ENCODE measurements at regions not wholly inside any gene's neighbourhood (a gene's known extent, or its start where the extent isn't known, plus 50 kb on each side); places are given as distances from the start of the nearest gene placed in this dataset.

DNA sequence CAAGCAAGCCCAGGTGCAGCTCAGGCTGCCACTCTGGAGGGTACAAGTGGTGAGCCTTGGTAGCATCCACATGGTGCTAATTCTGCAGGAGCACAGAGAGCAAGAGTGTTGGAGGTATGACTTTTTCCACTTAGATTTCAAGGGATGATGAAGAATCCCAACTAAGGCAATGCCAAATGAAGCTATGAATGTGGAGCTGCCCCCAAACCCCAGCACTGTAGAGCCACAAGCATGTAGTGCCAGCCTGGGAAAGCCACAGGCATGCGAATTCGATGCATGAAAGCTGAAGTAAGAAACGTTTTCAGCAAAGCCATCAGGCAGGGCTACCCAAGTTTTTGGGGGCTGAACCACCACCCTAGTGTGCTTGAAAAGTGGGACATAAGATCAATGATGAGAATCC lies 251.1 kb downstream of the HAO1 start:
- H3K36me3 ChIP-seq = no peaks in the 10 kb centered on the region
- intact Hi-C loops (cut with DNase I) = no loop called here
- WGBS = 92% methylated on average over 3 of the region's 3 CpGs
- no peaks in the 10 kb centered on the region for H3K4me1 ChIP-seq (replicated peaks)
- DNase-seq (ENCODE audit: low spot score) = no peak
- TF ChIP-seq POLR2A (IDR thresholded peaks at IDR 0.05) = no peak
- no peak for TF ChIP-seq POLR2AphosphoS5 (IDR thresholded peaks at IDR 0.05)
- TF ChIP-seq, protein P1, sequence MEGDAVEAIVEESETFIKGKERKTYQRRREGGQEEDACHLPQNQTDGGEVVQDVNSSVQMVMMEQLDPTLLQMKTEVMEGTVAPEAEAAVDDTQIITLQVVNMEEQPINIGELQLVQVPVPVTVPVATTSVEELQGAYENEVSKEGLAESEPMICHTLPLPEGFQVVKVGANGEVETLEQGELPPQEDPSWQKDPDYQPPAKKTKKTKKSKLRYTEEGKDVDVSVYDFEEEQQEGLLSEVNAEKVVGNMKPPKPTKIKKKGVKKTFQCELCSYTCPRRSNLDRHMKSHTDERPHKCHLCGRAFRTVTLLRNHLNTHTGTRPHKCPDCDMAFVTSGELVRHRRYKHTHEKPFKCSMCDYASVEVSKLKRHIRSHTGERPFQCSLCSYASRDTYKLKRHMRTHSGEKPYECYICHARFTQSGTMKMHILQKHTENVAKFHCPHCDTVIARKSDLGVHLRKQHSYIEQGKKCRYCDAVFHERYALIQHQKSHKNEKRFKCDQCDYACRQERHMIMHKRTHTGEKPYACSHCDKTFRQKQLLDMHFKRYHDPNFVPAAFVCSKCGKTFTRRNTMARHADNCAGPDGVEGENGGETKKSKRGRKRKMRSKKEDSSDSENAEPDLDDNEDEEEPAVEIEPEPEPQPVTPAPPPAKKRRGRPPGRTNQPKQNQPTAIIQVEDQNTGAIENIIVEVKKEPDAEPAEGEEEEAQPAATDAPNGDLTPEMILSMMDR (IDR thresholded peaks at IDR 0.05) = no peak
- H3K4me3 ChIP-seq = no peak overlapping the region
- H3K9me3 ChIP-seq = no peaks in the 10 kb centered on the region
- no peak overlapping the region for H3K27ac ChIP-seq
- H3K27me3 ChIP-seq (replicated peaks; ENCODE audit: insufficient read depth) = no peaks in the 10 kb centered on the region

DNA sequence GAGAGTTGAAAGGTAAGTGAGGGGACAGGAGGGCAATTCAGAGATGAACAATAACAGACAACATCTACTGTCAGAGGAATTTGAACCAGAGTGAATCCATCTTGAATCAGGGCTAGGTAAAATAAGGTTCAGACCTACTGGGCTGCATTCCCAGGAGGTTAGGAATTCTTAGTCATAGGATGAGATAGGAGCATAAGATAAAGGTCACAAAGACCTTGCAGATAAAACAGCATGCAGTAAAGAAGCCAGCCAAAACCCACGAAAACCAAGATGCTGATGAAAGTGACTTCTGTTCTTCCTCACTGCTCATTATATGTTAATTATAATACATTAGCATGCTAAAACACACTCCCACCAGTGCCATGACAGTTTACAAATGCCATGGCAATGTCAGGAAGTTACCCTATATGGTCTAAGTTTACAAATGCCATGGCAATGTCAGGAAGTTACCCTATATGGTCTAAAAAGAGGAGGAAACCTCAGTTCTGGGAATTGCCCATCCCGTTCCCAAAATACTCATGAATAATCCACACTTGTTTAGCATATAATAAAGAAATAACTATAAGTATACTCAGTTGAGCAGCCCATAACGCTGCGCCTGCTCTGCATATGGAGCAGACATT lies 248.5 kb downstream of the HAO1 start:
- Histone ChIP-seq H3K36me3 (no peaks in the 10 kb centered on the region), H3K4me1 (replicated peaks) (no peaks in the 10 kb centered on the region), H3K4me3 (no peak overlapping the region), H3K27ac (no peak overlapping the region), H3K9me3 (no peaks in the 10 kb centered on the region), H3K27me3 (replicated peaks; ENCODE audit: insufficient read depth) (no peaks in the 10 kb centered on the region)
- WGBS = 77% methylated on average over 4 of the region's 4 CpGs
- intact Hi-C loops (cut with DNase I) = no loop called here
- TF ChIP-seq POLR2AphosphoS5 (IDR thresholded peaks at IDR 0.05) = no peak
- TF ChIP-seq, protein P1 (IDR thresholded peaks at IDR 0.05) = no peak
- TF ChIP-seq POLR2A (IDR thresholded peaks at IDR 0.05) = no peak
- no peak for DNase-seq (ENCODE audit: low spot score)

DNA sequence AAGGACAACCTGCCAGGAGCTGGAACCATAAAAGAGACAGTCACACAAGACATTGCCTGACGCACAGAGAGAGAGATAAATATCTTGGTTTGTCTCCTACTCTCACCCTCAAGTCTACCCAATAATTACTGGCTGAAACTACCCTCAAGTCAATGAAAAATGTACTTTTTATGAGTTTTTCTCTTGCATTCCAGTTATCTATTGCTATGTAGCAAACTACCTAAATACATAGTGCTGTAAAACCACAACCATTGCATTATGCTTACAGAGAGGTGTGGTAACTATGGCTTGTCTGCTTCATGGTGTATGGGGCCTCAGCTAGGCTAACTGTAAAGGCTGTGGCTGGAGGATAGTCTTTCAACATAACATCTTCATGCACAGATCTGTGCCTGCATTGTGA lies 247.8 kb downstream of the HAO1 start:
- no peaks in the 10 kb centered on the region for H3K9me3 ChIP-seq
- TF ChIP-seq POLR2A (IDR thresholded peaks at IDR 0.05) (no peak), POLR2AphosphoS5 (IDR thresholded peaks at IDR 0.05) (no peak)
- TF ChIP-seq, protein P1 (IDR thresholded peaks at IDR 0.05) = no peak
- H3K4me3 ChIP-seq = no peak overlapping the region
- no peaks in the 10 kb centered on the region for H3K36me3 ChIP-seq
- intact Hi-C loops (cut with DNase I) = no loop called here
- H3K27me3 ChIP-seq (replicated peaks; ENCODE audit: insufficient read depth) = no peaks in the 10 kb centered on the region
- no peak overlapping the region for H3K27ac ChIP-seq
- no peak for DNase-seq (ENCODE audit: low spot score)
- no peaks in the 10 kb centered on the region for H3K4me1 ChIP-seq (replicated peaks)
- WGBS = 38% methylated on average over 1 of the region's 1 CpG

DNA sequence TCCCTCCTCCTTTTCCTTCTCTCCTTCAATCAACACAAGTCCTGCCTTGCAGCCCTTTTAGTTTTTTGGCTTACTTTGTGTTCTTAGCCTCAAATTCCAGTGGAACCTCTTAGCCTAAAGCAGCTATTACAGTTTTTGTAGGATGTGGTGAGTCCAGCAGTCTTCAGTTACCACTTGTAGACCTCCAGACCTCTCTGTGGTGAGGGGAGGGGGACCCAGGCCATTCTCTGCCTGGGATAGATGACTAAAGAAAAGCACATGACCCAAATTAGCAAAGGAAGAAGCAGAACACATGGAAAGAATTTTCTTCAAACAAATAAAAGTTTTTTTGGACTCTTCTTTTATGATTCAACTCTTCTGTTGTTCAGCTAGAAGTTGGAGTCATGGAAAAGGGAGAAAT lies 246.5 kb downstream of the HAO1 start:
- Histone ChIP-seq H3K4me3 (no peak overlapping the region), H3K27ac (no peak overlapping the region), H3K36me3 (no peaks in the 10 kb centered on the region), H3K9me3 (no peaks in the 10 kb centered on the region), H3K4me1 (replicated peaks) (no peaks in the 10 kb centered on the region), H3K27me3 (replicated peaks; ENCODE audit: insufficient read depth) (no peaks in the 10 kb centered on the region)
- TF ChIP-seq POLR2A (IDR thresholded peaks at IDR 0.05) = no peak
- TF ChIP-seq POLR2AphosphoS5 (IDR thresholded peaks at IDR 0.05) = no peak
- TF ChIP-seq, protein P1 (IDR thresholded peaks at IDR 0.05) = no peak
- intact Hi-C loops (cut with DNase I) = no loop called here
- DNase-seq (ENCODE audit: low spot score) = no peak

DNA sequence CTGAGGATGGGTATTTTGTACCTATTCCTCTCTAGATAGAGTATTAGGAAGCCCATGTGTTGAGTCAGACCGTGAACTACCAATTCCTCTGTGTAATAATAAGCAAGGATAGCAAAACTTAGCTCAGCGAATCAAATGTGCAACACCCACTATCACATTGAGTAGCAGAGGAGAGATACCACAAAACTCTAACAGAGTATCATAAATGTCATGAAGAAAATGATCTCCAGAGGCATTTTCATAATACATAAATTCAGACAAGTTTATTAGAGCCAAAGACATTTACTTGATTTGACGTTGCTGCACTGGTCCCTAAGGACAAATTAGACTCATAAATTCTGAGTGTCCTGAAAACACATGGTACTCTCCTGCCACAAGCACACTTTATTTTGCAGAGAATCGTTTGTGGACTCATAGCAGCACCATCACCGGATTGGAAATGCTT lies 245.2 kb downstream of the HAO1 start:
- H3K4me1 ChIP-seq (replicated peaks) = no peaks in the 10 kb centered on the region
- no peak overlapping the region for H3K4me3 ChIP-seq
- no peaks in the 10 kb centered on the region for H3K36me3 ChIP-seq
- no peak overlapping the region for H3K27ac ChIP-seq
- H3K9me3 ChIP-seq = no peaks in the 10 kb centered on the region
- peaks cover 2% of the 10 kb centered on the region for H3K27me3 ChIP-seq (replicated peaks; ENCODE audit: insufficient read depth)
- intact Hi-C loops (cut with DNase I) = no loop called here
- TF ChIP-seq POLR2A (IDR thresholded peaks at IDR 0.05) (no peak), POLR2AphosphoS5 (IDR thresholded peaks at IDR 0.05) (no peak)
- TF ChIP-seq, protein P1 (IDR thresholded peaks at IDR 0.05) = no peak
- WGBS = 34% methylated on average over 5 of the region's 5 CpGs
- DNase-seq (ENCODE audit: low spot score) = no peak
